GM03348 (cell line): ENCODE measurements at regions not wholly inside any gene's neighbourhood (a gene's known extent, or its start where the extent isn't known, plus 50 kb on each side); places are given as distances from the start of the nearest gene placed in this dataset.
"Not testable (repeated sequence)": the region's sequence is repeated elsewhere in the genome, so short reads cannot be mapped to it uniquely, and the experiment has no call there.

Experiments
- DNase-seq: peaks from one replicate; pipeline ENCODE4 v3.0.0; 2012; ENCODE audit warnings: low spot score

- no peak for DNase-seq
Measured at GRCh38 chr2:186384226-186384625, 101.8 kb upstream of the ZC3H15 start.

- not testable (repeated sequence) for DNase-seq
Measured at GRCh38 chr2:186385638-186386201, 100.3 kb upstream of the ZC3H15 start.

GRCh38 chr2:186399082-186399644, 86.9 kb upstream of the ZC3H15 start:
- no peak for DNase-seq

GRCh38 chr2:186405842-186406241, 80.2 kb upstream of the ZC3H15 start:
- DNase-seq = no peak

GRCh38 chr2:186407611-186408010, 78.4 kb upstream of the ZC3H15 start:
- no peak for DNase-seq

GRCh38 chr2:186410802-186411201, 75.3 kb upstream of the ZC3H15 start:
- DNase-seq = no peak

GRCh38 chr2:186422226-186422625, 63.8 kb upstream of the ZC3H15 start:
- peak; percentile 81 for DNase-seq

- no peak for DNase-seq
Measured at GRCh38 chr2:186423481-186423880, 62.6 kb upstream of the ZC3H15 start.

- no peak for DNase-seq
Measured at GRCh38 chr2:186424265-186424664, 61.8 kb upstream of the ZC3H15 start.

GRCh38 chr2:186425576-186425975, 60.5 kb upstream of the ZC3H15 start:
- no peak for DNase-seq

GRCh38 chr2:186426153-186427016, 59.7 kb upstream of the ZC3H15 start:
- DNase-seq = no peak

GRCh38 chr2:186427017-186427350, 59.1 kb upstream of the ZC3H15 start:
- DNase-seq = not testable (repeated sequence)

- no peak for DNase-seq
Measured at GRCh38 chr2:186427970-186428369, 58.1 kb upstream of the ZC3H15 start.

GRCh38 chr2:186429104-186429503, 57.0 kb upstream of the ZC3H15 start:
- DNase-seq = no peak

GRCh38 chr2:186431306-186431705, 54.8 kb upstream of the ZC3H15 start:
- DNase-seq = no peak

- DNase-seq = no peak
Measured at GRCh38 chr2:186433040-186433439, 53.0 kb upstream of the ZC3H15 start.

- no peak for DNase-seq
Measured at GRCh38 chr2:186433777-186434432, 52.2 kb upstream of the ZC3H15 start.
